ENCODE measurements at regions not wholly inside any gene's neighbourhood (a gene's known extent, or its start where the extent isn't known, plus 50 kb on each side); places are given as distances from the start of the nearest gene placed in this dataset.
A peak's percentile ranks its signal among the peaks of the same experiment; 100 is the strongest.

- WGBS, 2 experiments (ENCODE audit: low coverage in 1 of 2, low lambda C conversion rate in 2 of 2, missing lambda C conversion rate in 2 of 2), result 50 to 58% methylated on average over 8 of the region's 8 CpGs
- H3K9me2 ChIP-seq (ENCODE audit: insufficient read depth), result no peaks in the 10 kb centered on the region
- H3K4me1 ChIP-seq (ENCODE audit: insufficient read depth), result 0 out of 2 replicates have a peak, but pooled peaks cover 4% of the 10 kb centered on the region
- H3K4me2 ChIP-seq (ENCODE audit: unreplicated experiment), result no peak overlapping the region
- in situ Hi-C loops (cut with MboI), result loop anchor here (10.0 kb wide), 1 partner anchor 105 kb away; no protein-coding TSS in a partner anchor
- H3K36me3 ChIP-seq (ENCODE audit: low read depth), result no peaks in the 10 kb centered on the region
- H3K9ac ChIP-seq, result no peak overlapping the region
- H2AFZ ChIP-seq, result no peak overlapping the region
- H3K9me3 ChIP-seq (ENCODE audit: low read depth), result no peaks in the 10 kb centered on the region
- no peaks in the 10 kb centered on the region for H3F3A ChIP-seq (ENCODE audit: insufficient read depth)
- H3K4me3 ChIP-seq, result no peak overlapping the region
- H3K27me3 ChIP-seq (replicated peaks; ENCODE audit: insufficient read depth), result no peaks in the 10 kb centered on the region
- no peak overlapping the region for H3K27ac ChIP-seq
- no peaks in the 10 kb centered on the region for H3K79me2 ChIP-seq (ENCODE audit: insufficient read depth)
- TF ChIP-seq EZH2 (IDR thresholded peaks at IDR 0.05; ENCODE audit: insufficient read depth, poor library complexity, severe bottlenecking) (no peak), EZH2phosphoT487 (IDR thresholded peaks at IDR 0.05; ENCODE audit: insufficient read depth, low read depth) (no peak)
- DNase-seq, result no peak
- H4K20me1 ChIP-seq (ENCODE audit: insufficient read depth), result no peaks in the 10 kb centered on the region
Measured at GRCh38 chr2:149709496-149710263, 122.1 kb upstream of the MMADHC start.

DNA sequence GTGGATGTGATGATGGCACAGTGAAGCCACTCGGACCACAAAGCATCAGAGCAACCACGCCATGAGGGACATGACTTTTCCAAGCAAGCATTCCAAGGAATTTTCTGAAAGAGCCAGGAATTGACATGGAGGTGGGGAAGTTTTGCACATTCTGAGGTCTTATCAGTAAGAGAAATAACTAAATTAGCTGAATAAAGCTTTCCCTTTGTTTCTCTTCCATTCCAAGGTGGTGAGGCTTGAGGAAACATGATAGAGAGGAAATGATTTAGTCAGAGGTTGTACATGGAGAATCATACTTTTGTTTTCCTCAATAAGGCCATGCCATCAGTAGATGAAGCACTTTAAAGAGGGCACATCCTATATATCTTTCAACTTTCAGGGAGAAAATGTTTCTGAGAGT, 115.7 kb upstream of the MMADHC start:
- in situ Hi-C loops (cut with MboI), result no loop called here
- Histone ChIP-seq H3K27ac (no peak overlapping the region), H3F3A (ENCODE audit: insufficient read depth) (no peaks in the 10 kb centered on the region), H3K79me2 (ENCODE audit: insufficient read depth) (no peaks in the 10 kb centered on the region), H2AFZ (no peak overlapping the region), H3K4me1 (ENCODE audit: insufficient read depth) (no peaks in the 10 kb centered on the region), H3K9me2 (ENCODE audit: insufficient read depth) (no peaks in the 10 kb centered on the region), H3K27me3 (replicated peaks; ENCODE audit: insufficient read depth) (no peaks in the 10 kb centered on the region), H3K9me3 (ENCODE audit: low read depth) (no peaks in the 10 kb centered on the region), H3K4me3 (no peak overlapping the region), H3K36me3 (ENCODE audit: low read depth) (no peaks in the 10 kb centered on the region), H4K20me1 (ENCODE audit: insufficient read depth) (no peaks in the 10 kb centered on the region), H3K4me2 (ENCODE audit: unreplicated experiment) (no peak overlapping the region), H3K9ac (no peak overlapping the region)
- WGBS, 2 experiments (ENCODE audit: low coverage in 1 of 2, low lambda C conversion rate in 2 of 2, missing lambda C conversion rate in 2 of 2), result 88 to 92% methylated on average over 2 of the region's 2 CpGs
- peak; percentile 22 for DNase-seq
- no peak for TF ChIP-seq EZH2 (IDR thresholded peaks at IDR 0.05; ENCODE audit: insufficient read depth, poor library complexity, severe bottlenecking)
- TF ChIP-seq EZH2phosphoT487 (IDR thresholded peaks at IDR 0.05; ENCODE audit: insufficient read depth, low read depth), result no peak

DNA sequence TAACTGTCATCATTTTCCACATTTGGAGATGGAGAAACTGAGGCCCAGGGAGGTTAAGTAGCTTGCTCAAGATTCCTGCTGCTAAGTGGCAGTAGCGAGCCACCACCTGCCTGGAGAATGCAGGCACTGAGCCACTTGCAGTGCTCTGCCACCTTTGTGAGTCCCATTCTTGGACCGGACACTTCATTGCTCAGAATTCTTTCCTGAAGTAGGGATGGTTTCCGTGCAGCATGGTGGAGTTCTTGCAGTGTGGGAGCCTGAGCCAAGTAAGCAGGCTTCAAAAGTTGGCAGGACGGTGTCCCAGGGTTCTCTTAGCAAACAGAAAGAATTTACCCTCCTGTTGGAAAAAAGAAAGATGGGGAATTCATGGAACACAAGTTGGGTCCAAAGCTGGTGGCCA, 115.0 kb upstream of the MMADHC start:
- Histone ChIP-seq H3K27ac (no peak overlapping the region), H3K27me3 (replicated peaks; ENCODE audit: insufficient read depth) (no peaks in the 10 kb centered on the region), H3K4me2 (ENCODE audit: unreplicated experiment) (no peak overlapping the region), H3K79me2 (ENCODE audit: insufficient read depth) (no peaks in the 10 kb centered on the region), H3K9me2 (ENCODE audit: insufficient read depth) (no peaks in the 10 kb centered on the region), H3K4me3 (no peak overlapping the region), H3K9ac (no peak overlapping the region), H3F3A (ENCODE audit: insufficient read depth) (no peaks in the 10 kb centered on the region), H3K9me3 (ENCODE audit: low read depth) (no peaks in the 10 kb centered on the region), H2AFZ (no peak overlapping the region), H4K20me1 (ENCODE audit: insufficient read depth) (no peaks in the 10 kb centered on the region), H3K4me1 (ENCODE audit: insufficient read depth) (no peaks in the 10 kb centered on the region), H3K36me3 (ENCODE audit: low read depth) (no peaks in the 10 kb centered on the region)
- no peak for TF ChIP-seq EZH2 (IDR thresholded peaks at IDR 0.05; ENCODE audit: insufficient read depth, poor library complexity, severe bottlenecking)
- TF ChIP-seq EZH2phosphoT487 (IDR thresholded peaks at IDR 0.05; ENCODE audit: insufficient read depth, low read depth), result no peak
- DNase-seq, result no peak
- WGBS, 2 experiments (ENCODE audit: low coverage in 1 of 2, low lambda C conversion rate in 2 of 2, missing lambda C conversion rate in 2 of 2), result 97 to 99% methylated on average over 4 of the region's 4 CpGs
- in situ Hi-C loops (cut with MboI), result no loop called here

DNA sequence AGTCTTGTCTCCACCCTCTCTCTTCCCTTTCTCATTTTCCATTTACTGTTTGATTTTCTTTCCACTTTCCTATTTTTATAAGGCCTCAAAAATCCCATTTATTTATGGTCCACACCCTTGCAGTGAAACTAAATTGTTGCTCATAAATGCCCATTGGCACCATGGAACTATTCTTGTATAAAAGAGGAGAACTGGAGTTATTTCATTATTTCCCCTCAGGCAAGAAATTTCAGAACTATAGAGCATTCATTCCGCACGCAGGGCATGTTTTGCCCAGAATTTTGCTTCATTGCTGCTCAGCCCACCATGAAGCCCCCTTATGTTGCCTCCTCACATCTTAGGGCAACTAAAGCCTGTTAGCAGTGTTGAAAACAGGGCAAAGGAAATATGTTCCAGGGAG, 113.7 kb upstream of the MMADHC start:
- H3K9me3 ChIP-seq (ENCODE audit: low read depth), result no peaks in the 10 kb centered on the region
- TF ChIP-seq EZH2 (IDR thresholded peaks at IDR 0.05; ENCODE audit: insufficient read depth, poor library complexity, severe bottlenecking), result no peak
- no peak for TF ChIP-seq EZH2phosphoT487 (IDR thresholded peaks at IDR 0.05; ENCODE audit: insufficient read depth, low read depth)
- no peaks in the 10 kb centered on the region for H3K4me1 ChIP-seq (ENCODE audit: insufficient read depth)
- in situ Hi-C loops (cut with MboI), result no loop called here
- H3K4me2 ChIP-seq (ENCODE audit: unreplicated experiment), result no peak overlapping the region
- H3K27me3 ChIP-seq (replicated peaks; ENCODE audit: insufficient read depth), result no peaks in the 10 kb centered on the region
- no peak overlapping the region for H3K9ac ChIP-seq
- H4K20me1 ChIP-seq (ENCODE audit: insufficient read depth), result no peaks in the 10 kb centered on the region
- no peaks in the 10 kb centered on the region for H3K9me2 ChIP-seq (ENCODE audit: insufficient read depth)
- 93 to 96% methylated on average over 2 of the region's 2 CpGs for WGBS, 2 experiments (ENCODE audit: low coverage in 1 of 2, low lambda C conversion rate in 2 of 2, missing lambda C conversion rate in 2 of 2)
- H2AFZ ChIP-seq, result no peak overlapping the region
- H3K4me3 ChIP-seq, result no peak overlapping the region
- H3F3A ChIP-seq (ENCODE audit: insufficient read depth), result no peaks in the 10 kb centered on the region
- H3K36me3 ChIP-seq (ENCODE audit: low read depth), result no peaks in the 10 kb centered on the region
- DNase-seq, result no peak
- H3K79me2 ChIP-seq (ENCODE audit: insufficient read depth), result no peaks in the 10 kb centered on the region
- H3K27ac ChIP-seq, result no peak overlapping the region
